ENCODE measurements at regions not wholly inside any gene's neighbourhood (a gene's known extent, or its start where the extent isn't known, plus 50 kb on each side); places are given as distances from the start of the nearest gene placed in this dataset.

GRCh38 chr5:143966280-143966679, 154.3 kb downstream of the HMHB1 start:
- TF ChIP-seq CTCF (IDR thresholded peaks at IDR 0.05) (no peak), POLR2AphosphoS5 (IDR thresholded peaks at IDR 0.05) (no peak)

Data from prostate gland (tissue), 2 donors.